ENCODE measurements at regions not wholly inside any gene's neighbourhood (a gene's known extent, or its start where the extent isn't known, plus 50 kb on each side); places are given as distances from the start of the nearest gene placed in this dataset.
"Not testable (repeated sequence)": the region's sequence is repeated elsewhere in the genome, so short reads cannot be mapped to it uniquely, and the experiment has no call there.

- no peak for DNase-seq (ENCODE audit: low read depth in 3 of 3)
These were observed 662.0 kb upstream of the CHD1 start for GRCh38 chr5:99590806-99591205.

- DNase-seq (ENCODE audit: low read depth in 3 of 3) = no peak
These were observed 660.6 kb upstream of the CHD1 start for GRCh38 chr5:99589424-99589823.

GRCh38 chr5:99587983-99588382 is 659.2 kb upstream of the CHD1 start:
- DNase-seq (ENCODE audit: low read depth in 3 of 3) = no peak

- no peak for DNase-seq (ENCODE audit: low read depth in 3 of 3)
These were observed 658.1 kb upstream of the CHD1 start for GRCh38 chr5:99586878-99587277.

GRCh38 chr5:99581204-99581603 is 652.4 kb upstream of the CHD1 start:
- not testable (repeated sequence) for DNase-seq (ENCODE audit: low read depth in 3 of 3)

GRCh38 chr5:99562937-99563627 is 634.3 kb upstream of the CHD1 start:
- not testable (repeated sequence) for DNase-seq (ENCODE audit: low read depth in 3 of 3)

- DNase-seq (ENCODE audit: low read depth in 3 of 3) = no peak
These were observed 624.5 kb upstream of the CHD1 start for GRCh38 chr5:99553211-99553810.

GRCh38 chr5:99544356-99544755 is 615.5 kb upstream of the CHD1 start:
- no peak for DNase-seq (ENCODE audit: low read depth in 3 of 3)

- DNase-seq (ENCODE audit: low read depth in 3 of 3) = no peak
These were observed 615.0 kb upstream of the CHD1 start for GRCh38 chr5:99543841-99544240.

GRCh38 chr5:99534241-99534640 is 605.4 kb upstream of the CHD1 start:
- DNase-seq (ENCODE audit: low read depth in 3 of 3) = not testable (repeated sequence)

- DNase-seq (ENCODE audit: low read depth in 3 of 3) = not testable (repeated sequence)
These were observed 592.9 kb upstream of the CHD1 start for GRCh38 chr5:99521666-99522065.

- DNase-seq (ENCODE audit: low read depth in 3 of 3) = not testable (repeated sequence)
These were observed 587.2 kb upstream of the CHD1 start for GRCh38 chr5:99515864-99516490.

- DNase-seq (ENCODE audit: low read depth in 3 of 3) = not testable (repeated sequence)
These were observed 581.5 kb upstream of the CHD1 start for GRCh38 chr5:99510237-99510866.

- not testable (repeated sequence) for DNase-seq (ENCODE audit: low read depth in 3 of 3)
These were observed 580.3 kb upstream of the CHD1 start for GRCh38 chr5:99509064-99509463.

- not testable (repeated sequence) for DNase-seq (ENCODE audit: low read depth in 3 of 3)
These were observed 566.6 kb upstream of the CHD1 start for GRCh38 chr5:99495456-99495855.

- not testable (repeated sequence) for DNase-seq (ENCODE audit: low read depth in 3 of 3)
These were observed 549.6 kb upstream of the CHD1 start for GRCh38 chr5:99478450-99478849.

- not testable (repeated sequence) for DNase-seq (ENCODE audit: low read depth in 3 of 3)
These were observed 544.5 kb upstream of the CHD1 start for GRCh38 chr5:99473328-99473727.

- DNase-seq (ENCODE audit: low read depth in 3 of 3) = not testable (repeated sequence)
These were observed 542.9 kb upstream of the CHD1 start for GRCh38 chr5:99471726-99472125.

GRCh38 chr5:99471178-99471577 is 542.4 kb upstream of the CHD1 start:
- not testable (repeated sequence) for DNase-seq (ENCODE audit: low read depth in 3 of 3)

- DNase-seq (ENCODE audit: low read depth in 3 of 3) = not testable (repeated sequence)
These were observed 541.8 kb upstream of the CHD1 start for GRCh38 chr5:99470636-99471035.

GRCh38 chr5:99460701-99461100 is 531.9 kb upstream of the CHD1 start:
- DNase-seq (ENCODE audit: low read depth in 3 of 3) = no peak

GRCh38 chr5:99453196-99453595 is 524.4 kb upstream of the CHD1 start:
- no peak for DNase-seq (ENCODE audit: low read depth in 3 of 3)

GRCh38 chr5:99449786-99450185 is 521.0 kb upstream of the CHD1 start:
- DNase-seq (ENCODE audit: low read depth in 3 of 3) = no peak

All from stimulated activated CD4-positive, alpha-beta T cell treated with anti-CD3 and anti-CD28 coated beads, TNF-alpha, amount 100 ng/mL, for 4 hours (primary cell).